GM18907 (cell line): ENCODE measurements at regions not wholly inside any gene's neighbourhood (a gene's known extent, or its start where the extent isn't known, plus 50 kb on each side); places are given as distances from the start of the nearest gene placed in this dataset.

Experiments
- ATAC-seq: cut with Tn5 transposase; IDR thresholded peaks from one replicate; pipeline ENCODE4 v1.9.1; 2021; ENCODE audit warnings: mild to moderate bottlenecking, moderate library complexity; ENCODE audit not compliant: unreplicated experiment

- ATAC-seq: no peak
Observed at GRCh38 chr3:106768941-106769480, 608.2 kb upstream of the CCDC54 start.

DNA sequence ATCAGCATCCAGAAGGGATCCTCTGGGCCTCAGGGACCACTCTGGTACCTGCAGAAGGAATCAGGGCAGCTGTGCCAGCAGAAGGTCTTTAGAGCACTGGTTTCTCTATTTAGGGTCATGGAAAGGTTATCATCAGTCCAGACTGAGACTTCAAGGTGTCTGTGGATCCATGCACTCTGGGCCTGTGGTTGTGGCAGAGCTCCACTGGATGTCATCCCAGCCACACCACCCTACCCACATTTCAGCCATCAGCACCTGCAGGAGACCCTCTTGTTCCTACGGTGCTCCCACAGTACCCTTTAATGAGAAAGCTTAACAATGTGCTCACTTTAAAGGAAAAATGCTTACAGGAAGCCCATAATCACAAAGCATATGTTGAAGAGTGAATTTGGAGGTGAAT lies 603.4 kb upstream of the CCDC54 start:
- ATAC-seq: no peak

DNA sequence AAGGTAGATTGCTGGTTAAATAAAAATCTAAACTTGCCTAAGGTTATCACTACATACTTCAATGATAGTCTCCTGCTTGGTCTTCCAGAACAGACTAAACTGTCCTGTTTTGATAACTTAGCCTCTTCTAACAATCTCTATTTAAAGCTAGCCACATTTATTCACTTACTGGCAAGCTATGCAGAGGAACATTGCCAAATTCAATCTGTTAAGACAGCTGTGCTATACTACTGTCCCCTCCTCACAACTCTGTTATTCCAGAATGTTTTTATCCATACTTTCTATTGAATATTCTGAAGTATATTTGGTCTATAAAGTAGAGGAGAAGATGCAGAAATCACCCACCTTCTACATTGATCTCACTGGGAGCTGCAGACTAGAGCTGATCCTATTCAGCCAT lies 594.0 kb upstream of the CCDC54 start:
- no peak for ATAC-seq

DNA sequence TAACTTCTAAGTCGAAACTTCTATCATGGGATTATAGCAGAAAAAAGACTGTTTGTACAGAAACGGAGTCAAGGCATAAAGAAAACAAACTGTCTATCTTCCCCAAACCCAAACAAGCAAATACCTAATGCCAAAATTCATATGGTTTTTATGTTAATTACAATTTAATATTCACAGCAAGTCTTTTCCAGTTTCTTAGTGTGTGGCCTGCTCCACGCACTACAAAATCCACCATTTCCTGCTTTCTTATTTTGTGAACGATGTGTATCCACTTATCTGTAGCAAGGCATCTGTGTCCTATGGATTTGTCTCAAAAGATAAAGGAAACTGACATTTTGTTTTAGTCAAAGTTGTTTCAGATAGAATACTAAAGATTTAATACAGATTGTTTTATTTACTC lies 588.0 kb upstream of the CCDC54 start:
- ATAC-seq: no peak

GRCh38 chr3:106792716-106793115 lies 584.5 kb upstream of the CCDC54 start:
- ATAC-seq: no peak

DNA sequence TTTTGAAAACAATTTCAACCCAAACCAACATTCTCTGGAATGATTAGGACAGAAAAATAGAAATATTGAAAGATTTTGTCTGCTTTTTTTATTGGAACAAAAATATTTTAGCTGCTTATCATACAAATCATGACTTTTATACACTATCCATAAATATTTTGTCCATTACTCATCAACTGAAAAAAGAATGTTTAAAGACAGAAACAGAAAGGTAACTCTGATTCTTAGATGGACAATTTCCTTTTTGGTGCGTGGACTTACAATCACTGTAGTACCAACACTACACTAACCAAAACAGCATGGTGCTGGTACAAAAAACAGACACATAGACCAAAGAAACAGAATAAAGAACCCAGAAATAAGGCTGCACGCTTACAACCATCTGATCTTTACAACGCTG lies 582.8 kb upstream of the CCDC54 start:
- ATAC-seq: no peak

DNA sequence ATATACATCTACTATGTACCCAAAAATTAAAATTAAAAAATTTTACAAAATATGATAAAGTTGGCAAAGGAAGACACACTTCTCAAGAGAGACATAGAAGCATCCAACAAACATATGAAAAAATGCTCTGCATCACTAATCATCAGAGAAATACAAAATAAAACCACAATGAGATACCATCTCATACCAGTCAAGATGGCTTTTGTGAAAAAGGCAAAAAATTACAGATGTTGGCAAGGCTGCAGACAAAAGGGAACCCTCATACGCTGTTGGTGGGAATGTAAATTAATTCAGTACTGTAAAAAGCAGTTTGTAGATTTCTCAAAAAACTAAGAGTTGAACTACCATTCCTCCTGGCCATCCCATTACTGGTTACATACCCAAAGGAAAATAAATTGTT lies 581.7 kb upstream of the CCDC54 start:
- no peak for ATAC-seq

DNA sequence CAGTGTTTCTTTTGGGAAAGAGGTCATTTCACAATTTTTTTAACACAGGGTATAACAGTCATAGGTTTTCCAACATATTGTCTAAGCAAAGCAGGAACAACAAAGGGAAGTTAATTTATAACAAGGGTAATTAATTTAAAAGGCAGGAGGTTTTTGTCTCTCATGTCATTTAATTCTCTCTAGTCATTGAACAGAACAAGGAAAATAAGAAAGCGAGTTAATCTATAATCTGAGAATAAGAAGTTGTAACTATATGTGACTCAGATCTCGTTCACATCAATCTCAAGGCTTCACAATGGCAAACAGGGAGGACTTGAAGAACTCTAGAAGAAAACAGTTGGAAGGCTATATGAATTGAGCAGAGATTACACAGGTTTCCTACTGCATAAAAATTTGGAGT lies 579.8 kb upstream of the CCDC54 start:
- no peak for ATAC-seq

DNA sequence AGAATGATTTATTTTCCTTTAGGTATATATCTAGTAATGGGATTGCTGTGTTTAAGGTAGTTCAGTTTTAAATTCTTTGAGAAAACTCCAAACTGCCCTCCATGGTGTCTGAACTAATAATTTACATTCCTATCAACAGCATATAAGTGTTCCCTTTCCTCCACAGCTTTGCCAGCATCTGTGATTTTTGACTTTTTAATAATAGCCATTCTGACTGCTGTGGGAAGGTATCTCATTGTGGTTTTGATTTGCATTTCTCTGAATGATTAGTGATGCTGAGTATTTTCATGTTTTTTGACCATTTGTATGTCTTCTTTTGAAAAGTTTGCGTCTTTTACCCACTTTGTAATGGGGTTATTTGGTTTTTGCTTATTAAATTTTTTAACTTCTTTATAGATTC lies 571.6 kb upstream of the CCDC54 start:
- no peak for ATAC-seq

DNA sequence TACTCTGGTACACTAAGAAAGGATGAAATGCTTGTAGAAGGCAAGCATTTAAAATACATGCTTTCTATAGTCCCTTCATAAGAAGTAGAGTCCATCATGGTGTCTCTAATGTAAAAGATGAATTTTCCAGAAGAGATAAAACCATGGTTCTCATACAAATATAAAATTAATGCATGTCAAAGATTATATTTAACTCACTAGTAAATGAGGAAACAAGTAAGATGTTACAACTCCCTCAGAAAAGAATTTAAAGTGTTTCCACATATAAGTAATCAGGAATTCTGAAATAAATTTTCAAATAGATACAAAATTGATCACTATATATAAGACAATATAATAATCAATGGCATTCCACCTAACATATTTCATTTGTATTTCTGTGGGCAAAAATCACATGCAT lies 570.3 kb upstream of the CCDC54 start:
- no peak for ATAC-seq

DNA sequence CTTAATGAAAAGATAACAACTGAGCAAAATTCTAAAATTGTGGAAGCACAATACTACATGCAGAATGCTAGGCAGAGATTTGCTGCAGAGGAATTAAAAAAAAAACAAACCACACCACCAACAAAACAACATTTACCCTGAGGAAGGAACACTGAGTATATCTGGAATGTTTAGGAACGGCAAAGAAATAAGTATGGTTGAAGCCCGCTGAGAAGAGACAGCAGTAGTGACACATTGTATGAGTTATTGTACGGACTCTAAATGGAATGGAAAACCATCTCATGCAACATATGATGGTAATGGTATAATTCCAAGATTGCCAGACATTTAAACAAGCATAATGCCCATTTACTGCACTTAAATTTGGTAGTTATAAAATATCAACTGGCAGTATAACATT lies 568.2 kb upstream of the CCDC54 start:
- no peak for ATAC-seq

- no peak for ATAC-seq
Observed at GRCh38 chr3:106809623-106810299, 567.5 kb upstream of the CCDC54 start.

- no peak for ATAC-seq
Observed at GRCh38 chr3:106810300-106810875, 566.9 kb upstream of the CCDC54 start.

GRCh38 chr3:106811376-106811775 lies 565.9 kb upstream of the CCDC54 start:
- ATAC-seq: no peak

GRCh38 chr3:106813742-106814141 lies 563.5 kb upstream of the CCDC54 start:
- no peak for ATAC-seq

DNA sequence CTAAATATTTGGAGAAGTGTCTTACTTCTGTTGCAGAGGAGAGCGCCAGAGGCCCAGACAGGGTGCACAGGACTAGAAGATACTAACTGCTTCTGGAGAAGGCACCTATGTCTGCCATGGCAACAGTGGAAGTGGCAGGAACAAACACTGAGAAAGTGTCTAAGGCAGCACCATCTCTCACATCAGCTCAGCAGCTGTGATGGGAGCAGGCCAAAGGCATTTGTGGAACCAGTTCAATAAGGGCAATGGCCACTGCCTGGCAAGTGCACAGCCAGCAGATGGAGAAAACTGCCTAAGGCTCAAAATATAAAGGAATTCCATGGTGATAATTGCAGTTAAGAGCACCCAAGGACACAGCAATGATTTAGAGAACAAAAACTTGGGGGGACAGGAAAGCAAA lies 563.0 kb upstream of the CCDC54 start:
- ATAC-seq: no peak

DNA sequence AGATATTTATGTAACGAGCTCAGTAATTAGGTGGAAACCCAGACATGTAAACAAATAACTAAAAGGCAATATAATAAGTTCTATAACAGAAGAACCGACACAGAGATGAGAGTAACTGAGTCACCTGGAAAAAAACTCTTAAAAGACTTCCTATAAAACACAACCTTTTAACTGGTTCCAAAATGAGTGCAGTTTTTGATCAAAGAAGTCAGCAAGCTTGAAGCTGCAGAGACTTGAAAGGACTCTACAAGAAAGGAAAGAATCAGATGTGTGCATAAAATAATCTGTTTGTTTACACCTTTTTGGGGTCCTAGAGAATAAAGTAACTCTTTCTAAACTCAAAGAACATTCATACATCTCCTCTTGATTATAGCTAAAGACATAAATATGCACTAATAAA lies 560.4 kb upstream of the CCDC54 start:
- ATAC-seq: no peak

DNA sequence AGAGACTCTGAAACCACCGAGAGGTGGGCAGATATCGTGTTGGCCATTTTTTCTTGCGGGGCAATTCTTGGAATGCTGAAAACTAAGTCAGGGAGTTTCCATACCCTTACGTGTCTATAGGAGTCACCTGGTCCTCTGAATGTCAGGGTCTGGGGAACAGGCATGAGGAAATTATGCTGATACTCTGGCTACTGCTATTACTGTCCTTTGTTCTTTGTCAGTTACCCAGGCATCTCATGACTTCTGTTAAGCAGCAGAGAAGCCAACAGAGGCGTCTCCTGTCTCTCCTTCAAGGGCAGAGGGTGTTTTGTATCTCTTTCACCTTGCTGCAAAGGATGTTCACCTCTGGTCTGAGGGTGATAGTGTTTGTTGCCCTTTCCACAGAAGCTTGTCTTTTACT lies 559.5 kb upstream of the CCDC54 start:
- no peak for ATAC-seq

- no peak for ATAC-seq
Observed at GRCh38 chr3:106819440-106819839, 557.8 kb upstream of the CCDC54 start.

- no peak for ATAC-seq
Observed at GRCh38 chr3:106820726-106821362, 556.4 kb upstream of the CCDC54 start.

- ATAC-seq: no peak
Observed at GRCh38 chr3:106821801-106822200, 555.4 kb upstream of the CCDC54 start.

DNA sequence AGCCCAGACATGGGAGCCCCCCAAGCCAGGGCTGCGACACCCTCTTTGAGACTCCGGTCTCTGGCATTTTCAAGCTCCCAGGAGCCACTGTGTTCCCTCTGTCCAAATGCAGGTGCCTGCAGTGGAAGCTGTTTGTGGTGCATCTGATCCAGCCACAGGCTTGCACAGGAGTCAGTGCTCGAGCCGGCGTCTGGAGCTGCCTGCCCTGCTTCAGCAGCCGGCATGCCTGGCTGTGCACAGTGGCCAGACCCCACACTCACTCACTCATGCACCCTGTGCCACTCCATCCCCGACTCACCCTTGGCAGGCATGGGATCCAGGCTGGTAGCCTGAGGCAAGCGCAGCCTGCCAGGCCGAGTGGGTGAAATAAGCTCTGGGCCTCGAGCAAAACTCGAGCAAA lies 555.0 kb upstream of the CCDC54 start:
- no peak for ATAC-seq
